DLD1 (cell line): ENCODE measurements at regions not wholly inside any gene's neighbourhood (a gene's known extent, or its start where the extent isn't known, plus 50 kb on each side); places are given as distances from the start of the nearest gene placed in this dataset.
"Not testable (repeated sequence)": the region's sequence is repeated elsewhere in the genome, so short reads cannot be mapped to it uniquely, and the experiment has no call there.

ENCODE experiments used
- in situ Hi-C: cut with HindIII; loops from 2 replicates; pipeline ENCODE4 v1.10.0; 2017; ENCODE audit warnings: low sequenced_read_pairs

- in situ Hi-C loops, result no loop called here
Observed at GRCh38 chr5:136749016-136749415, 383.7 kb upstream of the TRPC7 start.

- in situ Hi-C loops, result no loop called here
Observed at GRCh38 chr5:136743052-136743451, 377.7 kb upstream of the TRPC7 start.

GRCh38 chr5:136740228-136740627, 374.9 kb upstream of the TRPC7 start:
- in situ Hi-C loops, result no loop called here

GRCh38 chr5:136739271-136739670, 373.9 kb upstream of the TRPC7 start:
- in situ Hi-C loops, result not testable (repeated sequence)

GRCh38 chr5:136738829-136739228, 373.5 kb upstream of the TRPC7 start:
- in situ Hi-C loops, result no loop called here

- in situ Hi-C loops, result no loop called here
Observed at GRCh38 chr5:136736021-136736420, 370.7 kb upstream of the TRPC7 start.

- in situ Hi-C loops, result not testable (repeated sequence)
Observed at GRCh38 chr5:136735611-136736010, 370.3 kb upstream of the TRPC7 start.

GRCh38 chr5:136734628-136735027, 369.3 kb upstream of the TRPC7 start:
- in situ Hi-C loops, result no loop called here

- in situ Hi-C loops, result no loop called here
Observed at GRCh38 chr5:136732751-136733150, 367.4 kb upstream of the TRPC7 start.

- in situ Hi-C loops, result no loop called here
Observed at GRCh38 chr5:136731241-136731900, 366.0 kb upstream of the TRPC7 start.

GRCh38 chr5:136730426-136730825, 365.1 kb upstream of the TRPC7 start:
- in situ Hi-C loops, result no loop called here

GRCh38 chr5:136729901-136730355, 364.6 kb upstream of the TRPC7 start:
- in situ Hi-C loops, result no loop called here

- in situ Hi-C loops, result no loop called here
Observed at GRCh38 chr5:136726506-136726905, 361.2 kb upstream of the TRPC7 start.

GRCh38 chr5:136724161-136724560, 358.8 kb upstream of the TRPC7 start:
- in situ Hi-C loops, result no loop called here

- in situ Hi-C loops, result no loop called here
Observed at GRCh38 chr5:136722581-136722980, 357.2 kb upstream of the TRPC7 start.

- in situ Hi-C loops, result no loop called here
Observed at GRCh38 chr5:136722086-136722485, 356.7 kb upstream of the TRPC7 start.

GRCh38 chr5:136720674-136721073, 355.3 kb upstream of the TRPC7 start:
- in situ Hi-C loops, result no loop called here

- in situ Hi-C loops, result no loop called here
Observed at GRCh38 chr5:136717917-136718316, 352.6 kb upstream of the TRPC7 start.

- in situ Hi-C loops, result no loop called here
Observed at GRCh38 chr5:136714286-136714685, 348.9 kb upstream of the TRPC7 start.

GRCh38 chr5:136712628-136713027, 347.3 kb upstream of the TRPC7 start:
- in situ Hi-C loops, result no loop called here

- in situ Hi-C loops, result no loop called here
Observed at GRCh38 chr5:136710834-136711233, 345.5 kb upstream of the TRPC7 start.

- in situ Hi-C loops, result no loop called here
Observed at GRCh38 chr5:136703706-136704105, 338.4 kb upstream of the TRPC7 start.

GRCh38 chr5:136703036-136703435, 337.7 kb upstream of the TRPC7 start:
- in situ Hi-C loops, result no loop called here
